ENCODE measurements at regions not wholly inside any gene's neighbourhood (a gene's known extent, or its start where the extent isn't known, plus 50 kb on each side); places are given as distances from the start of the nearest gene placed in this dataset.

GRCh38 chr4:24196785-24197184 is 306.9 kb upstream of the PPARGC1A start:
- Histone ChIP-seq H3K14ac (ENCODE audit: insufficient read length) (no peak overlapping the region), H2BK12ac (ENCODE audit: low read depth, low read length) (no peak overlapping the region), H2AK5ac (ENCODE audit: low read depth, low read length) (no peak overlapping the region), H3K27ac (ENCODE audit: low read depth, low read length) (no peak overlapping the region), H3K4me2 (ENCODE audit: insufficient read depth in 1 of 2, low read depth in 2 of 2, low read length in 2 of 2) (no peak overlapping the region), H3K4me1 (replicated peaks in 1 of 4; ENCODE audit: control insufficient read depth in 3 of 4, insufficient read depth in 4 of 4, low read length in 3 of 4) (peaks cover 0 to 3% (median under 1%) of the 10 kb centered on the region in 4 experiments; a peak in 1 of 7 replicates), H3K27me3 (replicated peaks in 1 of 4; ENCODE audit: control insufficient read depth in 3 of 4, extremely low read depth in 1 of 4, insufficient read depth in 3 of 4, low read length in 3 of 4) (no peaks in the 10 kb centered on the region), H3K79me2 (ENCODE audit: control insufficient read depth in 1 of 2, insufficient read depth in 2 of 2, low read length in 2 of 2) (no peaks in the 10 kb centered on the region), H3K56ac (replicated peaks; ENCODE audit: insufficient read length, low read depth, low read length) (no peak overlapping the region), H4K8ac (ENCODE audit: extremely low read depth, insufficient read depth, low read length) (no peak overlapping the region), H3K4ac (replicated peaks; ENCODE audit: insufficient read length, low read depth, low read length) (no peak overlapping the region), H3K23ac (ENCODE audit: insufficient read length) (no peak overlapping the region), H2BK15ac (ENCODE audit: low read length) (no peak overlapping the region), H3K36me3 (ENCODE audit: control insufficient read depth in 2 of 4, insufficient read depth in 4 of 4, low read length in 3 of 4) (no peaks in the 10 kb centered on the region), H2BK120ac (replicated peaks; ENCODE audit: low read depth, low read length) (no peak overlapping the region), H4K20me1 (replicated peaks in 1 of 2; ENCODE audit: control insufficient read depth in 1 of 2, insufficient read depth in 2 of 2, low read length in 2 of 2) (no peaks in the 10 kb centered on the region), H3K79me1 (ENCODE audit: low read depth, low read length) (no peaks in the 10 kb centered on the region), H3K23me2 (ENCODE audit: low read depth, low read length) (no peaks in the 10 kb centered on the region), H2AFZ (ENCODE audit: low read length) (no peak overlapping the region), H4K91ac (replicated peaks; ENCODE audit: insufficient read length, low read length) (no peak overlapping the region), H3K4me3 (ENCODE audit: extremely low read depth in 1 of 4, insufficient read depth in 2 of 4, low read depth in 3 of 4, low read length in 4 of 4) (no peak overlapping the region), H4K5ac (ENCODE audit: insufficient read length, low read depth, low read length) (no peak overlapping the region), H3K9me3 (ENCODE audit: insufficient read depth in 2 of 2, low read depth in 1 of 2, low read length in 1 of 2) (no peaks in the 10 kb centered on the region), H3K9ac (replicated peaks in 1 of 4; ENCODE audit: extremely low read depth in 1 of 4, low read depth in 3 of 4, low read length in 3 of 4) (no peak overlapping the region), H3K18ac (ENCODE audit: extremely low read depth, low read length) (no peak overlapping the region), H2BK20ac (ENCODE audit: low read length) (no peak overlapping the region), H2BK5ac (ENCODE audit: low read depth, low read length) (no peak overlapping the region)
- CTCF ChIA-PET (ENCODE audit: partially characterized antibody), result no interaction called here
- POLR2A ChIA-PET (ENCODE audit: partially characterized antibody), result no interaction called here
- WGBS, 2 experiments (ENCODE audit: extremely low coverage in 1 of 2, insufficient coverage in 1 of 2, insufficient read length in 1 of 2, insufficient replicate concordance in 2 of 2, low coverage in 1 of 2, low lambda C conversion rate in 2 of 2, missing lambda C conversion rate in 1 of 2), result 29% methylated on average over 1 of the region's 1 CpG; no CpG with 5 or more reads in 1 of the 2 experiments
- no peak for DNase-seq (ENCODE audit: low read depth in 1 of 2, low spot score in 2 of 2)
- FAIRE-seq, result no peak
- TF ChIP-seq NRF1 (IDR thresholded peaks at IDR 0.05; ENCODE audit: low read depth, low read length) (no peak), EP300 (IDR thresholded peaks at IDR 0.05; ENCODE audit: borderline replicate concordance in 1 of 2, low read depth in 2 of 2, low read length in 2 of 2) (no peak), SRF (IDR thresholded peaks at IDR 0.05; ENCODE audit: low read depth, low read length) (no peak), HDAC2 (IDR thresholded peaks at IDR 0.05; ENCODE audit: borderline replicate concordance in 1 of 2, low read depth in 2 of 2, low read length in 2 of 2) (no peak), FOSL1 (IDR thresholded peaks at IDR 0.05; ENCODE audit: insufficient read depth, low read depth, low read length) (no peak), CBX8 (IDR thresholded peaks at IDR 0.05; ENCODE audit: borderline replicate concordance, low read depth, low read length) (no peak), TAF7 (optimal IDR thresholded peaks at IDR 0.05; ENCODE audit: borderline replicate concordance, low read depth, low read length) (no peak)
- TF ChIP-seq, protein P1, sequence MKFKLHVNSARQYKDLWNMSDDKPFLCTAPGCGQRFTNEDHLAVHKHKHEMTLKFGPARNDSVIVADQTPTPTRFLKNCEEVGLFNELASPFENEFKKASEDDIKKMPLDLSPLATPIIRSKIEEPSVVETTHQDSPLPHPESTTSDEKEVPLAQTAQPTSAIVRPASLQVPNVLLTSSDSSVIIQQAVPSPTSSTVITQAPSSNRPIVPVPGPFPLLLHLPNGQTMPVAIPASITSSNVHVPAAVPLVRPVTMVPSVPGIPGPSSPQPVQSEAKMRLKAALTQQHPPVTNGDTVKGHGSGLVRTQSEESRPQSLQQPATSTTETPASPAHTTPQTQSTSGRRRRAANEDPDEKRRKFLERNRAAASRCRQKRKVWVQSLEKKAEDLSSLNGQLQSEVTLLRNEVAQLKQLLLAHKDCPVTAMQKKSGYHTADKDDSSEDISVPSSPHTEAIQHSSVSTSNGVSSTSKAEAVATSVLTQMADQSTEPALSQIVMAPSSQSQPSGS (IDR thresholded peaks at IDR 0.05; ENCODE audit: low read length), result no peak
